Uterus (tissue), 3 donors: ENCODE measurements at regions not wholly inside any gene's neighbourhood (a gene's known extent, or its start where the extent isn't known, plus 50 kb on each side); places are given as distances from the start of the nearest gene placed in this dataset.

Experiments used
- DNase-seq, 2 donors: peaks; one replicate each; pipeline ENCODE4 v3.0.0-alpha.2; 2019 to 2020
- H3K27ac ChIP-seq, 2 donors: fragments of 200-600 bp; sonication (generic); 1 replicate in 1 of 2; 2 replicates in 1 of 2; pipeline ENCODE4 v1.5.1; 2016 to 2018
- H3K27me3 ChIP-seq, 2 donors: fragments of 200-600 bp; sonication (generic); one replicate each; pipeline ENCODE4 v1.5.1; 2018 to 2019; ENCODE audit warnings: control low read depth in 1 of 2
- H3K36me3 ChIP-seq, 2 donors: fragments of 200-600 bp; sonication (generic); one replicate each; pipeline ENCODE4 v1.5.1; 2019; ENCODE audit warnings: control low read depth in 1 of 2
- H3K4me1 ChIP-seq, 2 donors: fragments of 200-600 bp; sonication (generic); one replicate each; pipeline ENCODE4 v1.5.1; 2018 to 2019; ENCODE audit warnings: control low read depth in 1 of 2
- H3K4me3 ChIP-seq, 2 donors: fragments of 200-600 bp; sonication (generic); 1 replicate in 1 of 2; 2 replicates in 1 of 2; pipeline ENCODE4 v1.5.1; 2018 to 2019; ENCODE audit warnings: mild to moderate bottlenecking in 1 of 2
- H3K9me3 ChIP-seq, 2 donors: fragments of 200-600 bp; sonication (generic); one replicate each; pipeline ENCODE4 v1.5.1; 2019; ENCODE audit warnings: control low read depth in 1 of 2
- POLR2A ChIP-seq, 2 donors: fragments of 450-650 bp; IDR thresholded peaks; one replicate each; pipeline ENCODE4 v1.6.1; 2016; ENCODE audit warnings: antibody characterized with exemption in 2 of 2, mild to moderate bottlenecking in 1 of 2, moderate library complexity in 1 of 2
- intact Hi-C: fragments of 100-400 bp; cut with DNase I; formaldehyde crosslinking; loops from one replicate; pipeline ENCODE4 v1.15.1; 2023; ENCODE audit warnings: low total_unique reads
- TF ChIP-seq, protein P1 (sequence below), 4 experiments: fragments of 200-600 bp in 2 of 4; fragments of 450-650 bp in 2 of 4; sonication (generic) in 2 of 4; IDR thresholded peaks; one replicate each; pipeline ENCODE4 v1.5.1; 2016 to 2019; ENCODE audit warnings: antibody characterized with exemption in 4 of 4, mild to moderate bottlenecking in 2 of 4, moderate library complexity in 1 of 4
- donor health status: DM: yes; HTN: yes; CAD: no.

DNA sequence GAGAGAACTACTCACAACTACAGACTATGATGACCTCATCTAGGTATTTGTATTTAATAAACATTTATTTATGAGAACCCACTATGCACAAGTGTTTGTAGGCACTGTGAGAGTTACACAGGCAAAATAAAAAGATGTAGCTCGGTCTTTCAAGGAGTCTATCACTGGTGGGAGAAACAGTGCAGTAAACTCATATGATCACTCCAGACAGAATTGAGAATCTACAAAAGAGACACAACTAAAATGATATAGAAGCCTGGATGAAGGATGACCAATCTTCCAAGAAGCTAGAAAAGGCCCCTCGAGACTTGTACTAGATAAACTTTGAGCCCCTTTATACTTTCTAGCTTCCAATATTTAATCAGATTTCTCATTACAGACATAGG lies 70.2 kb upstream of the ZBTB20 start:
- no peak for TF ChIP-seq POLR2A (IDR thresholded peaks at IDR 0.05)
- Histone ChIP-seq H3K4me3 (no peak overlapping the region), H3K4me1 (no peaks in the 10 kb centered on the region), H3K36me3 (no peaks in the 10 kb centered on the region), H3K9me3 (no peaks in the 10 kb centered on the region), H3K27me3 (no peaks in the 10 kb centered on the region), H3K27ac (no peak overlapping the region)
- intact Hi-C loops: loop anchor here (5.0 kb wide), 1 partner anchor 475 kb away; no protein-coding TSS in a partner anchor
- no peak for DNase-seq

DNA sequence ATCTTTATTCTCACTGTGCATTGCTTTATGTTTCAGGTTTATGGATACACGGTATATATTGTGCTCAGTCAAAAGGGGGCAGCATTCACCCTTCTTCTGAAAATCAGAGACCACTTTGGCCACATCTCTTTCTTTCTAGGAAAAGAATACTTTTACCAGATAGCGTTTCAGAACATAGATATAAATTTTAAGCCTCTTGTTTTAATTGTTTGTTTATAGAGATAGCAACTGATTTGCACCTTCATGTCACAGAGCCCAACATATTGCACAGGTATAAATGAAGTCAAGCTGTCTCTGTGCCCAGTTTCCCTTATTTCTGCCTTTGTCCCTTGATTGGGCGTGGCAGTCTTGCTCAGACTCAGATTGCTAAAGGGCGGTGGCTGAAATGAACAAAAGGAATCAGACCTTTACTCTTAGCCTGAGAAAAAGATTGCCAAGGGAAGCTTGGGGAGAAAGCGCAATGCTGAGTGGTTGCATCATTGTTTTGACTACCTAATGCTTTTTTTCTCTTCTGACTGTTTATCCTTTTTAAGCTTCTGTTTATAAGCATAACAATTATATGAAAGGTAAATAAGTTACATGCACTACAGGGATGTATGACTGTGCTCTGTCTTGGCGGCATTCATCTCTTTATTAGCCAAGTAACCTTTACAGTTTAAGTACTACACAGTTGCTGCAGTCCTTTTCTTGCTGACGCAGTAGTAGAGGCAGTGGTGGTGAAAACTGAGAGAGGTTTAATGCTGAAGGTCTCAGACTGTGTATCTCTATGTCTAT lies 70.8 kb upstream of the ZBTB20 start:
- TF ChIP-seq, protein P1, sequence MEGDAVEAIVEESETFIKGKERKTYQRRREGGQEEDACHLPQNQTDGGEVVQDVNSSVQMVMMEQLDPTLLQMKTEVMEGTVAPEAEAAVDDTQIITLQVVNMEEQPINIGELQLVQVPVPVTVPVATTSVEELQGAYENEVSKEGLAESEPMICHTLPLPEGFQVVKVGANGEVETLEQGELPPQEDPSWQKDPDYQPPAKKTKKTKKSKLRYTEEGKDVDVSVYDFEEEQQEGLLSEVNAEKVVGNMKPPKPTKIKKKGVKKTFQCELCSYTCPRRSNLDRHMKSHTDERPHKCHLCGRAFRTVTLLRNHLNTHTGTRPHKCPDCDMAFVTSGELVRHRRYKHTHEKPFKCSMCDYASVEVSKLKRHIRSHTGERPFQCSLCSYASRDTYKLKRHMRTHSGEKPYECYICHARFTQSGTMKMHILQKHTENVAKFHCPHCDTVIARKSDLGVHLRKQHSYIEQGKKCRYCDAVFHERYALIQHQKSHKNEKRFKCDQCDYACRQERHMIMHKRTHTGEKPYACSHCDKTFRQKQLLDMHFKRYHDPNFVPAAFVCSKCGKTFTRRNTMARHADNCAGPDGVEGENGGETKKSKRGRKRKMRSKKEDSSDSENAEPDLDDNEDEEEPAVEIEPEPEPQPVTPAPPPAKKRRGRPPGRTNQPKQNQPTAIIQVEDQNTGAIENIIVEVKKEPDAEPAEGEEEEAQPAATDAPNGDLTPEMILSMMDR (IDR thresholded peaks at IDR 0.05): peak; percentile 54 to 74 (median 68)
- TF ChIP-seq POLR2A (IDR thresholded peaks at IDR 0.05): no peak

DNA sequence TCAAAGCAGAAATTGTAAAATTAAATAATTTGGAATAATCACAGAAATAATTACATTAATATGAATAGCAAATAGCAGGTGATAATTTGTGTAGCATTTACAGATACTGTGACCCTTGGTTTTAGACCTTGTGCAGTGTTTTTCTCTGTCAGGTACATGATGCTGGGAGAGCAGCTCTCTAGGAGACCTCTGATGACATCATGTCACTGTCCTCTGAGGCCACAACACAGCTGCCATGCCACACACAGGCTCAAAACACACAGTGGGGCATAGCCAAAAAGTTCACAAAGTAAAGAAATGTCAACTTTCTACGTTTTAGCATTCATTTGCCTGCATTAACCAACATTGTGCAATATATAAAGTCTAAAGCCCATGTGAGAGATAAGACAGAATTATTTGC lies 71.8 kb upstream of the ZBTB20 start:
- H3K36me3 ChIP-seq: no peaks in the 10 kb centered on the region
- H3K27me3 ChIP-seq: no peaks in the 10 kb centered on the region
- H3K4me1 ChIP-seq: no peaks in the 10 kb centered on the region
- H3K27ac ChIP-seq: no peak overlapping the region
- intact Hi-C loops: loop anchor here (5.0 kb wide), 1 partner anchor 473 kb away; no protein-coding TSS in a partner anchor
- TF ChIP-seq, protein P1 (IDR thresholded peaks at IDR 0.05): no peak
- TF ChIP-seq POLR2A (IDR thresholded peaks at IDR 0.05): no peak
- no peak for DNase-seq
- H3K4me3 ChIP-seq: no peak overlapping the region
- no peaks in the 10 kb centered on the region for H3K9me3 ChIP-seq

More for the DNA sequence above, 70.8 kb upstream of the ZBTB20 start:
- peak; percentile 17 for DNase-seq
- intact Hi-C loops: loop anchor here (5.0 kb wide), 1 partner anchor 474 kb away; no protein-coding TSS in a partner anchor
- H3K27ac ChIP-seq: no peak overlapping the region
- H3K27me3 ChIP-seq: no peaks in the 10 kb centered on the region
- no peaks in the 10 kb centered on the region for H3K4me1 ChIP-seq
- H3K36me3 ChIP-seq: no peaks in the 10 kb centered on the region
- no peaks in the 10 kb centered on the region for H3K9me3 ChIP-seq
- H3K4me3 ChIP-seq: no peak overlapping the region

DNA sequence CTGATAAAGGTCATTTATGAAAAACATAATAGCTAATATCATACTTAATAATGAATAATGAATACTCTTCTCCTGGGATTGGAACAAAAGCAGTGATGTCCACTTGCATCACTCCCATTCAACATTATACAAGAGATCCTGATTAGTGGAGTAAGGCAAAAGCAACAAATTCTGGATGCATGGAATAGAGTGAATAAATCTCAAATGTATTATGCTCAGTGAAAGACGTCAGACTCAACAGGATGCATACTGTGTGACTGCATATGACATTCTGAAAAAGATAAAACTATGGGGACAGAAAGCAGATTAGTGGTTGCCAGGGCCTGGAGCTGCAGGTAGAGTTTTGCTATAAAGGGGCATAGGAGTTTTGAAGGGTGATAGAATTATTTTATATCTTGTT lies 77.6 kb upstream of the ZBTB20 start:
- Histone ChIP-seq H3K36me3 (no peaks in the 10 kb centered on the region), H3K9me3 (no peaks in the 10 kb centered on the region)
- TF ChIP-seq POLR2A (IDR thresholded peaks at IDR 0.05): no peak
- TF ChIP-seq, protein P1 (IDR thresholded peaks at IDR 0.05): no peak

DNA sequence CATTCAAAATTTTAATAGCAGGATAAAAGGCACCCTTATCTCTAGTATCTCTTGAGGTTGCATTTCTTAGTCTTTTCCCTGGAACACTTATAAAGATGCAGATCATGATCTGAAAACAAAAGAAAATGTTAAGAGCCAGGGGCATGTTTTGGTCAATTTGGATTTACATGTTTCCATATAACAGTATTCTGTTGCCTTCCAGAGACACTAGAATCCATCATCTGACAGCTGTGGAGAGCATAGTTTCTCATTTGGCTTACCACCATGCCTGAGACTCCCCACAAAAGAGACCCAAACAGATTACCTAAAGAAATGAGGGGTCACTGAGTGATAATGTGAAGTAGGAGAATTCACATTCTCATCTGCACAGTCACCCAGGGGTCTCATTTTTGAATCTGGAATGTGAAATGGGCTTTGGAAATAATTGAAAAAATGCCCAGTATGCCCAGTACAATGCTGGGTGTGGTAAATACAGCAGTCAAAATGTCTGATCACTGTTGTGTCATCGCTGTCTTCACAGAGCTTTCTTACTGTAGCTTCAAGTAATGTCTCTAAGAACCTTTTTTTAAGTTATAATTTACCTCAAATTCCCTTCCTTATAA lies 79.9 kb upstream of the ZBTB20 start:
- Histone ChIP-seq H3K36me3 (no peaks in the 10 kb centered on the region), H3K27ac (no peak overlapping the region), H3K4me1 (no peaks in the 10 kb centered on the region), H3K9me3 (no peaks in the 10 kb centered on the region), H3K27me3 (no peaks in the 10 kb centered on the region), H3K4me3 (no peak overlapping the region)
- intact Hi-C loops: no loop called here
- no peak for DNase-seq
- TF ChIP-seq, protein P1 (IDR thresholded peaks at IDR 0.05): no peak
- TF ChIP-seq POLR2A (IDR thresholded peaks at IDR 0.05): no peak

More for the DNA sequence above, 77.6 kb upstream of the ZBTB20 start:
- H3K4me3 ChIP-seq: no peak overlapping the region
- intact Hi-C loops: no loop called here
- no peak for DNase-seq
- no peaks in the 10 kb centered on the region for H3K27me3 ChIP-seq
- no peaks in the 10 kb centered on the region for H3K4me1 ChIP-seq
- no peak overlapping the region for H3K27ac ChIP-seq
